ENCODE measurements at regions not wholly inside any gene's neighbourhood (a gene's known extent, or its start where the extent isn't known, plus 50 kb on each side); places are given as distances from the start of the nearest gene placed in this dataset.

- H3K4me3 Mint-ChIP-seq, result no peak overlapping the region
Measured at GRCh38 chr1:106524631-106525030, 531.8 kb upstream of the PRMT6 start.

GRCh38 chr1:106526650-106527049 is 529.8 kb upstream of the PRMT6 start:
- H3K9ac ChIP-seq (ENCODE audit: low read length), result no peak overlapping the region
- H4K20me1 ChIP-seq (ENCODE audit: control insufficient read depth, insufficient read depth, low read length, poor library complexity, severe bottlenecking), result no peaks in the 10 kb centered on the region
- ATAC-seq (ENCODE audit: low read depth), result no peak
- no peaks in the 10 kb centered on the region for H3K9me3 ChIP-seq (ENCODE audit: control extremely low read depth in 1 of 3, control insufficient read depth in 2 of 3, insufficient read depth in 1 of 3, low read length in 2 of 3)
- intact Hi-C loops (cut with micrococcal nuclease), result no loop called here
- H3K4me1 ChIP-seq (ENCODE audit: control insufficient read depth in 2 of 2, insufficient read depth in 2 of 2, low read length in 2 of 2), result no peaks in the 10 kb centered on the region
- H3K27me3 ChIP-seq (replicated peaks in 1 of 4; ENCODE audit: control extremely low read depth in 1 of 4, control insufficient read depth in 3 of 4, insufficient read depth in 4 of 4, low read length in 3 of 4), result no peaks in the 10 kb centered on the region
- no peaks in the 10 kb centered on the region for H3K4me1 Mint-ChIP-seq
- CTCF ChIA-PET, result no interaction called here
- no peak overlapping the region for H3K27ac ChIP-seq (ENCODE audit: low read length in 2 of 2)
- no peaks in the 10 kb centered on the region for H3K27me3 Mint-ChIP-seq
- no peak overlapping the region for H3K4me3 ChIP-seq (ENCODE audit: control extremely low read depth in 1 of 5, extremely low read depth in 1 of 5, insufficient read depth in 1 of 5, low read depth in 2 of 5, low read length in 4 of 5)
- H3K4me3 Mint-ChIP-seq, result no peak overlapping the region
- WGBS (ENCODE audit: insufficient coverage), result 100% methylated on average over 1 of the region's 2 CpGs
- H3K4me2 ChIP-seq (replicated peaks; ENCODE audit: low read depth, low read length, poor library complexity, severe bottlenecking), result no peak overlapping the region
- POLR2A ChIA-PET, result no interaction called here
- no peak for DNase-seq
- H3K36me3 ChIP-seq (replicated peaks in 1 of 2; ENCODE audit: control extremely low read depth in 1 of 2, control insufficient read depth in 1 of 2, extremely low read depth in 1 of 2, insufficient read depth in 2 of 2, low read length in 1 of 2), result no peaks in the 10 kb centered on the region
- no peak overlapping the region for H3K27ac Mint-ChIP-seq
- H3K9me3 Mint-ChIP-seq (ENCODE audit: insufficient read depth), result peaks cover 2% of the 10 kb centered on the region
- no peak for TF ChIP-seq CTCF (IDR thresholded peaks at IDR 0.05)
- TF ChIP-seq EZH2 (IDR thresholded peaks at IDR 0.05; ENCODE audit: borderline replicate concordance, insufficient read depth, low read depth, low read length, poor library complexity, severe bottlenecking), result no peak
- no peak overlapping the region for H2AFZ ChIP-seq (ENCODE audit: insufficient read depth, low read depth, low read length, poor library complexity, severe bottlenecking)
- H3K79me2 ChIP-seq (ENCODE audit: control insufficient read depth, insufficient read depth, low read length), result no peaks in the 10 kb centered on the region

More at GRCh38 chr1:106524631-106525030, 531.8 kb upstream of the PRMT6 start:
- ATAC-seq (ENCODE audit: low read depth) (no peak), DNase-seq (no peak)
- TF ChIP-seq EZH2 (IDR thresholded peaks at IDR 0.05; ENCODE audit: borderline replicate concordance, insufficient read depth, low read depth, low read length, poor library complexity, severe bottlenecking) (no peak), CTCF (IDR thresholded peaks at IDR 0.05) (no peak)
- no peaks in the 10 kb centered on the region for H3K4me1 ChIP-seq (ENCODE audit: control insufficient read depth in 2 of 2, insufficient read depth in 2 of 2, low read length in 2 of 2)
- POLR2A ChIA-PET, result no interaction called here
- no peak overlapping the region for H3K27ac ChIP-seq (ENCODE audit: low read length in 2 of 2)
- intact Hi-C loops (cut with micrococcal nuclease), result no loop called here
- WGBS (ENCODE audit: insufficient coverage), result 63% methylated on average over 1 of the region's 3 CpGs
- Mint-ChIP-seq H3K27me3 (no peaks in the 10 kb centered on the region), H3K27ac (no peak overlapping the region), H3K4me1 (no peaks in the 10 kb centered on the region), H3K9me3 (ENCODE audit: insufficient read depth) (peaks cover 2% of the 10 kb centered on the region)
- no peak overlapping the region for H3K4me3 ChIP-seq (ENCODE audit: control extremely low read depth in 1 of 5, extremely low read depth in 1 of 5, insufficient read depth in 1 of 5, low read depth in 2 of 5, low read length in 4 of 5)
- no peak overlapping the region for H3K4me2 ChIP-seq (replicated peaks; ENCODE audit: low read depth, low read length, poor library complexity, severe bottlenecking)
- no peaks in the 10 kb centered on the region for H3K79me2 ChIP-seq (ENCODE audit: control insufficient read depth, insufficient read depth, low read length)
- no peak overlapping the region for H2AFZ ChIP-seq (ENCODE audit: insufficient read depth, low read depth, low read length, poor library complexity, severe bottlenecking)
- H4K20me1 ChIP-seq (ENCODE audit: control insufficient read depth, insufficient read depth, low read length, poor library complexity, severe bottlenecking), result no peaks in the 10 kb centered on the region
- no peak overlapping the region for H3K9ac ChIP-seq (ENCODE audit: low read length)
- no peaks in the 10 kb centered on the region for H3K36me3 ChIP-seq (replicated peaks in 1 of 2; ENCODE audit: control extremely low read depth in 1 of 2, control insufficient read depth in 1 of 2, extremely low read depth in 1 of 2, insufficient read depth in 2 of 2, low read length in 1 of 2)
- H3K27me3 ChIP-seq (replicated peaks in 1 of 4; ENCODE audit: control extremely low read depth in 1 of 4, control insufficient read depth in 3 of 4, insufficient read depth in 4 of 4, low read length in 3 of 4), result no peaks in the 10 kb centered on the region
- H3K9me3 ChIP-seq (ENCODE audit: control extremely low read depth in 1 of 3, control insufficient read depth in 2 of 3, insufficient read depth in 1 of 3, low read length in 2 of 3), result no peaks in the 10 kb centered on the region
- CTCF ChIA-PET, result no interaction called here
